Liver (tissue), 3 donors: ENCODE measurements at regions not wholly inside any gene's neighbourhood (a gene's known extent, or its start where the extent isn't known, plus 50 kb on each side); places are given as distances from the start of the nearest gene placed in this dataset.

ENCODE experiments used
- CTCF ChIP-seq: fragments of 150-350 bp; IDR thresholded peaks from 2 replicates; pipeline ENCODE4 v1.5.1; 2017; ENCODE audit warnings: improper control_type of control experiment, low read depth, low read length; ENCODE audit not compliant: missing input control
- EGR1 ChIP-seq, 2 donors: IDR thresholded peaks; 2 replicates each; pipeline ENCODE4 v1.6.1; 2016 to 2018; ENCODE audit warnings: antibody characterized with exemption in 2 of 2, low read depth in 2 of 2
- FOXA1 ChIP-seq: IDR thresholded peaks from 2 replicates; pipeline ENCODE4 v1.6.1; 2016; ENCODE audit warnings: antibody characterized with exemption
- FOXA2 ChIP-seq: IDR thresholded peaks from 2 replicates; pipeline ENCODE4 v1.6.1; 2016; ENCODE audit warnings: antibody characterized with exemption
- GABPA ChIP-seq, 2 donors: IDR thresholded peaks in 1 of 2; conservative IDR thresholded peaks in 1 of 2; 2 replicates each; pipeline ENCODE4 v1.6.1; 2016; ENCODE audit warnings: antibody characterized with exemption in 2 of 2, mild to moderate bottlenecking in 1 of 2, moderate library complexity in 1 of 2
- MAX ChIP-seq: IDR thresholded peaks from 2 replicates; pipeline ENCODE4 v1.6.1; 2016; ENCODE audit warnings: antibody characterized with exemption
- RAD21 ChIP-seq, 2 donors: IDR thresholded peaks; 2 replicates each; pipeline ENCODE4 v1.6.1; 2016; ENCODE audit warnings: antibody characterized with exemption in 2 of 2, mild to moderate bottlenecking in 2 of 2
- REST ChIP-seq: IDR thresholded peaks from 2 replicates; pipeline ENCODE4 v1.6.1; 2016; ENCODE audit warnings: antibody characterized with exemption, mild to moderate bottlenecking
- SP1 ChIP-seq: IDR thresholded peaks from 2 replicates; pipeline ENCODE4 v1.6.1; 2018; ENCODE audit warnings: antibody characterized with exemption, mild to moderate bottlenecking
- TAF1 ChIP-seq: conservative IDR thresholded peaks from 2 replicates; pipeline ENCODE4 v1.6.1; 2016; ENCODE audit warnings: antibody characterized with exemption, mild to moderate bottlenecking
- YY1 ChIP-seq: IDR thresholded peaks from 2 replicates; pipeline ENCODE4 v1.6.1; 2016; ENCODE audit warnings: antibody characterized with exemption, mild to moderate bottlenecking
- ZBTB33 ChIP-seq: IDR thresholded peaks from 2 replicates; pipeline ENCODE4 v1.6.1; 2016; ENCODE audit warnings: antibody characterized with exemption
- donor health status: healthy.
- donor health status: healthy.

- TF ChIP-seq MAX (no peak), TAF1 (no peak), FOXA2 (no peak), REST (no peak), CTCF (no peak), RAD21 (IDR thresholded peaks at IDR 0.05) (no peak), GABPA (IDR thresholded peaks at IDR 0.05 in 1 of 2, conservative IDR thresholded peaks at IDR 0.05 in 1 of 2) (no peak), ZBTB33 (no peak), YY1 (no peak), EGR1 (IDR thresholded peaks at IDR 0.05; ENCODE audit: low read depth in 2 of 2) (no peak), FOXA1 (no peak), SP1 (no peak)
Observed at GRCh38 chr12:68418137-68418460, 85.9 kb upstream of the MDM1 start.
